Hepatocyte (in vitro differentiated cells): ENCODE measurements at regions not wholly inside any gene's neighbourhood (a gene's known extent, or its start where the extent isn't known, plus 50 kb on each side); places are given as distances from the start of the nearest gene placed in this dataset.

Experiments used
- EZH2 ChIP-seq: fragments of 200-600 bp; sonication (generic); IDR thresholded peaks from 2 replicates; pipeline ENCODE4 v1.6.1; 2016; ENCODE audit warnings: antibody characterized with exemption, mild to moderate bottlenecking, borderline replicate concordance
- EZH2phosphoT487 ChIP-seq: fragments of 200-600 bp; sonication (generic); IDR thresholded peaks from one replicate; pipeline ENCODE4 v1.6.1; 2018; ENCODE audit warnings: antibody characterized with exemption, mild to moderate bottlenecking, low read depth, moderate library complexity; ENCODE audit not compliant: unreplicated experiment, severe bottlenecking
- TF ChIP-seq, protein P1 (sequence below): fragments of 200-600 bp; sonication (generic); IDR thresholded peaks from 2 replicates; pipeline ENCODE4 v1.5.1; 2016; ENCODE audit warnings: antibody characterized with exemption, mild to moderate bottlenecking; ENCODE audit not compliant: poor library complexity

DNA sequence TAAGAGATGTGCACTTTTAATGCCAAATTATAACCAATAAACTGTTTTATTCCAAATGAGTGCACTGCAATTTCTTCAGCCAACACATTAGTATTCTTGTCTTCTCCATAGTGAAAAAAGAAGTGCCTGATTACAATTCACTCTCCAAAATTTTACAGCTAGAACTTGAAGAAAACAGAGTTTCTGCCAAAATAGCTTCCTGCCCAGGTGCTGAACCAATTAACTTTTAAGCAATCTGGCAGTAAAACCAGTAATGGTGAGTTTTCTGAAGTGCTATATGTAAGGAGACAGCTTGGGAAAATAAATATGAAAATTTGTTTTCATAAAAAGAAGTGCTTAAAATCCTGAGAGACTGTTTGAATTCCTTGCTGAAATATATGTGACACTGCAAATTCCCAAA, 266.0 kb upstream of the NT5E start:
- TF ChIP-seq, protein P1, sequence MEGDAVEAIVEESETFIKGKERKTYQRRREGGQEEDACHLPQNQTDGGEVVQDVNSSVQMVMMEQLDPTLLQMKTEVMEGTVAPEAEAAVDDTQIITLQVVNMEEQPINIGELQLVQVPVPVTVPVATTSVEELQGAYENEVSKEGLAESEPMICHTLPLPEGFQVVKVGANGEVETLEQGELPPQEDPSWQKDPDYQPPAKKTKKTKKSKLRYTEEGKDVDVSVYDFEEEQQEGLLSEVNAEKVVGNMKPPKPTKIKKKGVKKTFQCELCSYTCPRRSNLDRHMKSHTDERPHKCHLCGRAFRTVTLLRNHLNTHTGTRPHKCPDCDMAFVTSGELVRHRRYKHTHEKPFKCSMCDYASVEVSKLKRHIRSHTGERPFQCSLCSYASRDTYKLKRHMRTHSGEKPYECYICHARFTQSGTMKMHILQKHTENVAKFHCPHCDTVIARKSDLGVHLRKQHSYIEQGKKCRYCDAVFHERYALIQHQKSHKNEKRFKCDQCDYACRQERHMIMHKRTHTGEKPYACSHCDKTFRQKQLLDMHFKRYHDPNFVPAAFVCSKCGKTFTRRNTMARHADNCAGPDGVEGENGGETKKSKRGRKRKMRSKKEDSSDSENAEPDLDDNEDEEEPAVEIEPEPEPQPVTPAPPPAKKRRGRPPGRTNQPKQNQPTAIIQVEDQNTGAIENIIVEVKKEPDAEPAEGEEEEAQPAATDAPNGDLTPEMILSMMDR, result no peak
- no peak for TF ChIP-seq EZH2
- no peak for TF ChIP-seq EZH2phosphoT487
